HEK293 (cell line): ENCODE measurements at regions not wholly inside any gene's neighbourhood (a gene's known extent, or its start where the extent isn't known, plus 50 kb on each side); places are given as distances from the start of the nearest gene placed in this dataset.

Experiments used
- CTCF ChIP-seq: fragments of 450-650 bp; formaldehyde crosslinking; IDR thresholded peaks from 2 replicates; pipeline ENCODE4 v1.5.1; 2016; ENCODE audit warnings: missing biosample characterization, missing genetic modification characterization
- OVOL3 ChIP-seq: fragments of 450-650 bp; formaldehyde crosslinking; IDR thresholded peaks from 2 replicates; pipeline ENCODE4 v1.5.1; 2016; ENCODE audit warnings: missing biosample characterization, missing genetic modification characterization
- TCF7L2 ChIP-seq: IDR thresholded peaks from 2 replicates; pipeline ENCODE4 v1.6.1; 2011; ENCODE audit warnings: low read depth, mild to moderate bottlenecking, inconsistent platforms, low read length, moderate library complexity, borderline replicate concordance
- ZNF16 ChIP-seq: fragments of 450-650 bp; formaldehyde crosslinking; IDR thresholded peaks from 2 replicates; pipeline ENCODE4 v1.5.1; 2016; ENCODE audit warnings: low read depth, missing biosample characterization, missing genetic modification characterization
- ZNF2 ChIP-seq: fragments of 450-650 bp; formaldehyde crosslinking; IDR thresholded peaks from 2 replicates; pipeline ENCODE4 v1.5.1; 2016; ENCODE audit warnings: missing biosample characterization, missing genetic modification characterization
- ZNF335 ChIP-seq: fragments of 450-650 bp; formaldehyde crosslinking; conservative IDR thresholded peaks from 2 replicates; pipeline ENCODE4 v1.5.1; 2016; ENCODE audit warnings: missing biosample characterization, missing genetic modification characterization
- ZNF704 ChIP-seq: fragments of 450-650 bp; formaldehyde crosslinking; IDR thresholded peaks from 2 replicates; pipeline ENCODE4 v1.5.1; 2016; ENCODE audit warnings: missing biosample characterization, missing genetic modification characterization
- ZNF747 ChIP-seq: fragments of 450-650 bp; formaldehyde crosslinking; IDR thresholded peaks from 2 replicates; pipeline ENCODE4 v1.5.1; 2016; ENCODE audit warnings: missing biosample characterization, missing genetic modification characterization
- TF ChIP-seq, protein P1 (sequence below): fragments of 450-650 bp; formaldehyde crosslinking; IDR thresholded peaks from 2 replicates; pipeline ENCODE4 v1.5.1; 2017; ENCODE audit warnings: missing biosample characterization, missing genetic modification characterization
- TF ChIP-seq, protein P2 (sequence below): fragments of 450-650 bp; formaldehyde crosslinking; IDR thresholded peaks from 2 replicates; pipeline ENCODE4 v1.5.1; 2017; ENCODE audit warnings: missing biosample characterization, missing genetic modification characterization

GRCh38 chr10:130737621-130738020 lies 573.9 kb downstream of the TCERG1L start:
- no peak for TF ChIP-seq CTCF (tag by site-specific recombination)
- no peak for TF ChIP-seq ZNF704 (tag by site-specific recombination)
- TF ChIP-seq TCF7L2: no peak
- TF ChIP-seq, protein P1, sequence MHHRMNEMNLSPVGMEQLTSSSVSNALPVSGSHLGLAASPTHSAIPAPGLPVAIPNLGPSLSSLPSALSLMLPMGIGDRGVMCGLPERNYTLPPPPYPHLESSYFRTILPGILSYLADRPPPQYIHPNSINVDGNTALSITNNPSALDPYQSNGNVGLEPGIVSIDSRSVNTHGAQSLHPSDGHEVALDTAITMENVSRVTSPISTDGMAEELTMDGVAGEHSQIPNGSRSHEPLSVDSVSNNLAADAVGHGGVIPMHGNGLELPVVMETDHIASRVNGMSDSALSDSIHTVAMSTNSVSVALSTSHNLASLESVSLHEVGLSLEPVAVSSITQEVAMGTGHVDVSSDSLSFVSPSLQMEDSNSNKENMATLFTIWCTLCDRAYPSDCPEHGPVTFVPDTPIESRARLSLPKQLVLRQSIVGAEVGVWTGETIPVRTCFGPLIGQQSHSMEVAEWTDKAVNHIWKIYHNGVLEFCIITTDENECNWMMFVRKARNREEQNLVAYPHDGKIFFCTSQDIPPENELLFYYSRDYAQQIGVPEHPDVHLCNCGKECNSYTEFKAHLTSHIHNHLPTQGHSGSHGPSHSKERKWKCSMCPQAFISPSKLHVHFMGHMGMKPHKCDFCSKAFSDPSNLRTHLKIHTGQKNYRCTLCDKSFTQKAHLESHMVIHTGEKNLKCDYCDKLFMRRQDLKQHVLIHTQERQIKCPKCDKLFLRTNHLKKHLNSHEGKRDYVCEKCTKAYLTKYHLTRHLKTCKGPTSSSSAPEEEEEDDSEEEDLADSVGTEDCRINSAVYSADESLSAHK (tag by site-specific recombination): no peak
- TF ChIP-seq ZNF747 (tag by site-specific recombination): no peak
- TF ChIP-seq ZNF335 (tag by site-specific recombination): no peak
- no peak for TF ChIP-seq OVOL3
- no peak for TF ChIP-seq ZNF2 (tag by site-specific recombination)
- TF ChIP-seq, protein P2, sequence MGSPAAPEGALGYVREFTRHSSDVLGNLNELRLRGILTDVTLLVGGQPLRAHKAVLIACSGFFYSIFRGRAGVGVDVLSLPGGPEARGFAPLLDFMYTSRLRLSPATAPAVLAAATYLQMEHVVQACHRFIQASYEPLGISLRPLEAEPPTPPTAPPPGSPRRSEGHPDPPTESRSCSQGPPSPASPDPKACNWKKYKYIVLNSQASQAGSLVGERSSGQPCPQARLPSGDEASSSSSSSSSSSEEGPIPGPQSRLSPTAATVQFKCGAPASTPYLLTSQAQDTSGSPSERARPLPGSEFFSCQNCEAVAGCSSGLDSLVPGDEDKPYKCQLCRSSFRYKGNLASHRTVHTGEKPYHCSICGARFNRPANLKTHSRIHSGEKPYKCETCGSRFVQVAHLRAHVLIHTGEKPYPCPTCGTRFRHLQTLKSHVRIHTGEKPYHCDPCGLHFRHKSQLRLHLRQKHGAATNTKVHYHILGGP: no peak
- no peak for TF ChIP-seq ZNF16 (tag by site-specific recombination)
